ENCODE measurements at regions not wholly inside any gene's neighbourhood (a gene's known extent, or its start where the extent isn't known, plus 50 kb on each side); places are given as distances from the start of the nearest gene placed in this dataset.
"Not testable (repeated sequence)": the region's sequence is repeated elsewhere in the genome, so short reads cannot be mapped to it uniquely, and the experiment has no call there.

DNA sequence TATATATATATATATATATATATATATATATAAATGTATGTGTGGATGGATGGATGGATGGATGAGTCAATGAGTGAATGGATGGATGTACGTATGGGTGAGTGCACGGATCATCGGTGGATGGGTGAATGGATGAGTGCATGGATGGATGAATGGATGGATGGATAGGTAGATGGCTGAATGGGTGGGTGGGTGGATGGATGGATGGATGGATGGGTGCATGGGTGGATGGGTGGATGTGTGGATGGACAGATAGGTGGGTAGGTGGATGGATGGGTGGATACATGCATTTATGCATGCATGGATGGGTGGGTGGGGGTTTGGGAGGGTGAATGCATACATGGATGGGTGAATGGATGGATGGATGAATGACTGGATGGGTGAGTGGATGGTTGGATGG is 138.8 kb upstream of the ZNF469 start:
- not testable (repeated sequence) for H3K27ac Mint-ChIP-seq, DNase-seq, ATAC-seq, H3K4me1 Mint-ChIP-seq, H3K4me3 Mint-ChIP-seq
- Mint-ChIP-seq H3K9me3 (peaks cover 0 to 11% of the 10 kb centered on the region in 2 donors), H3K27me3 (peaks cover 15% of the 10 kb centered on the region)

DNA sequence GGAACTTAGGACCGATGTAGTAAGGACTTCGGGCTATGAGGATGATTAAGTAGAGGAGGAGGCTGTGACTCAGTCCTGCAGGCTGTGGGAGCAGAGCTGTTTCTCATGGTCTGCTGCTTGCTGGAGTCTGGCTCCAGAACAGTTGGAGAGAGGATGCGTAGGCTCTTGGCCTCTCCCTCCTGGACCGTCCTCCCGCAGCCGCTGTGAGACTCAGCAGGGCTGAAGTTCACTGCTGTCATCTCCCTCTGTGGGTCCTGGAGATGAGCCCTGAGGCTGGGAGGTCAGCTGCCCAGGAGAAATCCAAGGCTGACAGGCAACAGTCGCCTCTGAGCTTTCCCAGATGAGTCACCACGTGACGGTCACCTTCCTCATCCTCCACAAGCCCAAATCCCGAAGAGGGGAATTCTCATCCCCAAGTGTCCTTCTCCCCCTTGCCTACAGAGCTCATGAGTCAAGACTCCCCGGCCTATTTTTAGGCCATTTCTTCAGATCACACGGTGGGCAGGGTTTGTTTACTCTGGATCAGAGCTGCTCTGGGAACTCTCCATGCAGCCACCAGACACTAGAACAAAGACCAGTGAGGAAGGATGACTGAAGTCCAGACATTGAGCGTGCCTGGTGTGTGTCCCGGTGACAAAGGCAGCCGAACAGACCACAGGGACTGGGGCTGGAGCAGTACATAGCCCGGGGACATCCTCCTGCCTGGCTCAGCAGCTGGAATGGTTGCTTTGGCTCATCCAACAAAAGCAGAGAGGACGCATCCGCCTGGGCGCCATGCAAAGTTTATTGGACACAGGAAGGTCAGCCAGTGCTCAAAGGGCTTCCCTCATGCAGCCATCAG is 137.3 kb upstream of the ZNF469 start:
- H3K27me3 Mint-ChIP-seq, ATAC-seq, H3K4me1 Mint-ChIP-seq, DNase-seq, H3K4me3 Mint-ChIP-seq, H3K27ac Mint-ChIP-seq: not testable (repeated sequence)
- peaks cover 0 to 11% of the 10 kb centered on the region in 2 donors for H3K9me3 Mint-ChIP-seq

DNA sequence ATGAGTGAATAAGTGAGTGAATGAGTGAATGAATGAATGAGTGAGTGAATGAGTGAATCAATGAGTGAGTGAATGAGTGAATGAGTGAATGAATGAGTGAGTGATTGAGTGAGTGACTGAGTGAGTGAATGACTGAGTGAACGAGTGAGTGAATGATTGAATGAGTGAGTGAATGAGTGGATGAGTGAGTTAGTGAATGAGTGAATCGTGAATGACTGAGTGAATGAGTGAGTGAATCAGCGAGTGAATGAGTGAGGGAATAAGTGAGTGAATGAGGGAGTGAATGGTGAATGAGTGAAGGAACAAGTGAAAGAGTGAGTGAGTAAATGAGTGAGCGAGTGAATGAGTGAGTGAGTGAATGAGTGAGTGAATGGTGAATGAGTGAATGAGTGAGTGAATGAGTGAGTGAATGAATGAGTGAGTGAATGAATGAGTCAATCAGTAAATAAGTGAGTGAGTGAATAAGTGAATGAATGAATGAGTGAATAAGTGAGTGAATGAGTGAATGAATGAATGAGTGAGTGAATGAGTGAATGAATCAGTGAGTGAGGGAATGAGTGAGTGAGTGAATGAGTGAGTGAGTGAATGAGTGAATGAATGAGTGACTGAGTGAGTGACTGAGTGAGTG is 135.7 kb upstream of the ZNF469 start:
- H3K27me3 Mint-ChIP-seq, DNase-seq, H3K4me1 Mint-ChIP-seq, H3K4me3 Mint-ChIP-seq, H3K27ac Mint-ChIP-seq, ATAC-seq: not testable (repeated sequence)
- H3K9me3 Mint-ChIP-seq: peaks cover 0 to 11% of the 10 kb centered on the region in 2 donors

DNA sequence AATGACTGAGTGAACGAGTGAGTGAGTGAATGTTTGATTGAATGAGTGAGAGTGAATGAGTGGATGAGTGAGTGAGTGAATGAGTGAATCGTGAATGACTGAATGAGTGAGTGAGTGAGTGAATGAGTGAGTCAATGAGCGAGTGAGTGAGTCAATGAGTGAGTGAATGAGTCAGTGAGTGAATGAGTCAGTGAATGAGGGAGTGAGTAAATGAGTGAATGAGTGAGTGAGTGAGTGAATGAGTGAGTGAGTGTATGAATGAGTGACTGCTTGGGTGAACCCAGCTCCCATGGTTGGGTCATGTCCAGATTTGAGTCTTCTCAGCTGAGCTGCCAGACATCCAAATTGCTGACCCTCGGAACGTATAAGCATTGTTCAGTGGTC is 135.2 kb upstream of the ZNF469 start:
- not testable (repeated sequence) for H3K4me3 Mint-ChIP-seq, H3K27me3 Mint-ChIP-seq, DNase-seq, H3K27ac Mint-ChIP-seq, H3K4me1 Mint-ChIP-seq
- ATAC-seq: peak; percentile 59
- H3K9me3 Mint-ChIP-seq: peaks cover 0 to 11% of the 10 kb centered on the region in 2 donors

DNA sequence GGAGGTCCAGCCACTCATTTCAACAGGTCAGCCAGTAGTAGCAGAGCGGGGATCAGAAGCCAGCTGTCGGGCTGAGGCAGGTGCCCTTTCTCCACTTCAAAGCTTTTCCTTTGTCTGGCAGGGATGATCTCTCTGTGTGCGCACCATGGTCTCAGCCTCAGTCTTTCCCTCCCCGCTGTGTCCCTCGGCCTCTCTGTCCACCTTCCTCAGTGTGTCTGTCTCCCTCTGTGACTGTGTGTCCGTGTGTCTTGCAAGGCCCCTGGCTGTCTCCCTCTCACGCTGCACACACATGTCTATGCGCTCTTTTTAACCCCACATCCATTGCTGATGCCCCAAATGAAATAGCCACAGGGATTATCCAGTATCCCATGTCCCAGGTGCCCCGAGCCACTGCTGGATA is 134.0 kb upstream of the ZNF469 start:
- not testable (repeated sequence) for H3K4me3 Mint-ChIP-seq, H3K9me3 Mint-ChIP-seq, DNase-seq, H3K27me3 Mint-ChIP-seq, H3K4me1 Mint-ChIP-seq, H3K27ac Mint-ChIP-seq
- peak; percentile 20 for ATAC-seq

DNA sequence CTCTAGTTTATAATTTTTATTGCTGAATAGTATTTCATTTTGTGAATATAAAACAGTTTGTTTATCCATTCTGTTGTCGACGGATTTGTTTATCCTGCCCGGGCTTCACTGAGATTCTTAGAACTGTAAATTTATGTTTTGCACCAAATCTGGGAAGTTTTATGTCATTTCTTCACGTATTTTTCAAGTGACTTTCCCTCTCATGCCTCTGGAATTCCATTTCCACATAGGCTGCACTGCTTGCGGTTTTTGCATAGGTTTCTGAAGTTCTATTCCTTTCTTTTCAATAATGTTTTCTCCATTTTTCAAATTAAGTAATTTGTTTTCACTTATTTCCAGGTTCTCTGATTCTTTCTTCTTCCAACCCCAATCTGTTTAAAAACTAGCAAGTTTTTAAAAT is 132.4 kb upstream of the ZNF469 start:
- not testable (repeated sequence) for ATAC-seq, H3K4me3 Mint-ChIP-seq, H3K9me3 Mint-ChIP-seq, H3K27ac Mint-ChIP-seq, H3K27me3 Mint-ChIP-seq, DNase-seq, H3K4me1 Mint-ChIP-seq

DNA sequence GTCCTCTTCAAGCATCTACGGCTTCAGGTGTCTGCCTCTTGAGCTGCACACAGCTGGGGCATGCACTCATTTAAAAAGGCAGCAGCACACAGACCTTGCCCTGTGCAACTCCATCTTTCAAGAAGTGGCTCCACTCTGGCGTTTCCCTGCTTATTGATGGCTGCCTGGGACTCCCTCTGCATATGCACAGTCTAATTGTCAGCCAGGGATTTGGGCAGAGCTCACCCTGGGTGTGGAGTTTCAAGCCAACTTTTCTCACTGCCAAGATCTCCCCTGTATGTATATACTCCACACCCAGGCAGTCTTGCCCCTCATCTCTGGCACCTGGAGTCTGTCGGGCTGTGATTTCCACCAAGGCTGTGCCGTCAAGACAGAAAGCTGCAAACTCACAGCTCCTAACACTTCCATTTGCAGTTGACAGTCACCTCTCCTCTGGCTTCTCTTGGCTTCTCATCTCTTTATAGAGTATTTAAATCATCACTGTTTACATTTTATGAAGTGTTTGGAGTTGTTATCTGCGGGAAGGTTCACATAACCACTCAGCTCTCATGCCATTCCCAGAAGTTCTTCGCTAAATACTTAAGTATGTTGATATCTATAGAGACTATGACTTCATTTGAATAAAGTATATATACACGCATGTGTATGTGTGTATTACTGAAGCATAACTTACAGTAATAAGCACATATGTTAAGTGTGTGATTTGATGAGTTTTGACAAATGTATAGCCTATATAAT is 130.5 kb upstream of the ZNF469 start:
- DNase-seq, ATAC-seq, H3K9me3 Mint-ChIP-seq, H3K27ac Mint-ChIP-seq, H3K4me3 Mint-ChIP-seq, H3K4me1 Mint-ChIP-seq: not testable (repeated sequence)
- H3K27me3 Mint-ChIP-seq: peaks cover 21% of the 10 kb centered on the region

DNA sequence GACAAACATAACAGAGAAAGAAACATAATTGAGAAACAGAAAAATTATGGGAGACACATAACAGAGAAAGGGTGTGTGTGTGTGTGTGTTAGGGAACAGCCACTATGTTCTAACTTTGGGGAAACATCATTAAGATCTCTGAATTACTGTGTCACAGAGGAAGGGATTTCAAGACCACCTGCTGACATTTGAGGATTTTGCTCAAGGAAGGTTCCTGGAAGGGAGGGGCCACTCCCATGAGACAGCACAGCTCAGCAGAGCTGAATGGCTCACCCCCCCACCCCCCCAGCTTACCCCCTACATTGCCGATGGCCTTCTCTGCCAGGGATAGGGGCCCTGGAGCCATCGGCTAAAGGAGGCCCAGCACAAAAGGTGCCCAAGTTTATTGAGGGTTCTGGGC is 124.6 kb upstream of the ZNF469 start:
- not testable (repeated sequence) for ATAC-seq, DNase-seq, H3K4me3 Mint-ChIP-seq, H3K4me1 Mint-ChIP-seq, H3K27ac Mint-ChIP-seq, H3K9me3 Mint-ChIP-seq
- H3K27me3 Mint-ChIP-seq: peaks cover 78% of the 10 kb centered on the region

DNA sequence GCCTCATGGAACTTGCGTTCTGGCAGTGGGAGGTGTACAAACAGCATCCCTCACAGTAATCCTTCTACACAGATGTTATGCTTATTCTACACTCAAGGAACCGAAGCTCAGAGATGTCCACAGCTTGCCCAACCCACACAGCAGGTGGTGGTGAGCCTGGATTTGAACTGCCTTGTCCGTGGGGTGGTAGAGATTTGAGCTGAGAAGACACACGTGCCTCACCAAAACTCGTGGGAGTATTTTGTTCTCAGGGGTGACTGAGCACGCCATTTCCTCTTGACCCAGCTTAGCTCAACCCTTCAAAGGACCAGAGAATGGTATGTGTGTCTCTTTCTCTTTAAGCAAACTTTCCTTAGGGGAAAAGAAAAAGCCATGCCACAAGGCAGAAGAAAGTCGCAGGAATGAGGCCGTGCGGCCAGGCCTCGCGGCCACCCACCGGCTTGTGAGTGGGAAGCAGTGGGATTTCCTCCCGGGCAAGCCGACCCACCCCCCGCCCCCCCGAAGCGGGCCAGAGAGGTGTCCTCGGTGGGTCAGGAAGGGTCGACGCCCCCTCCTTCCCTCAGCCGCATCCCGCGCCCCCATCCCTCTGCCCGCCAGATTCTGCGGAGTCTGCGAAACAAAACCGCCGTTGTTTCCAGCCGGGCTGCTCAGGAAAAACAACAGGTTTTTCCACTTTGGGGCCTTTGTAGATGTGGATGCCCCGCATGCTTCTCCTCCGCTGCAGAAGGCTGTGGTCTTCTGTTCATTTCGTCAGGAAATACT is 123.8 kb upstream of the ZNF469 start:
- ATAC-seq, H3K4me3 Mint-ChIP-seq, H3K4me1 Mint-ChIP-seq, H3K27ac Mint-ChIP-seq, DNase-seq, H3K9me3 Mint-ChIP-seq: not testable (repeated sequence)
- peaks cover 86% of the 10 kb centered on the region for H3K27me3 Mint-ChIP-seq

DNA sequence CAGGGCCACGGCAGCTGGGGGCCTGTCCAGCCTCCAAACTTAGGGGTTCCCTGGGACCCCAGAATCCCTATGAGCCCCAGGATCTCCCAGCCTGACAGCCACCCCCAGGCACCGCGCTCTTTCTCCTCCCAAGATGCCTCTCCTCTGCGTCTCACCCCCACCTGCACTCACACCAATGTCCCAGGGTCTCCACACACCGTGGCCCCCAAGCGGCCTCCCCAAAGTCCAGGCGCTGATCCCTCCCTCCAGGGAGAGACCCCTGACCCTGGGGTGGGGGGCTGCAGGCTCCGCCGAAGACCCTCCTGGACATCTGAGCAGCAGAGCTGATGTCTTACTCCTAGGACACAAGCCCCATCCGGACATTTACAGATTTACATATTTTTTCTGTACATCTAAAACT is 123.2 kb upstream of the ZNF469 start:
- H3K9me3 Mint-ChIP-seq, ATAC-seq, H3K27ac Mint-ChIP-seq, H3K4me1 Mint-ChIP-seq, DNase-seq, H3K4me3 Mint-ChIP-seq: not testable (repeated sequence)
- H3K27me3 Mint-ChIP-seq: peaks cover 92% of the 10 kb centered on the region

DNA sequence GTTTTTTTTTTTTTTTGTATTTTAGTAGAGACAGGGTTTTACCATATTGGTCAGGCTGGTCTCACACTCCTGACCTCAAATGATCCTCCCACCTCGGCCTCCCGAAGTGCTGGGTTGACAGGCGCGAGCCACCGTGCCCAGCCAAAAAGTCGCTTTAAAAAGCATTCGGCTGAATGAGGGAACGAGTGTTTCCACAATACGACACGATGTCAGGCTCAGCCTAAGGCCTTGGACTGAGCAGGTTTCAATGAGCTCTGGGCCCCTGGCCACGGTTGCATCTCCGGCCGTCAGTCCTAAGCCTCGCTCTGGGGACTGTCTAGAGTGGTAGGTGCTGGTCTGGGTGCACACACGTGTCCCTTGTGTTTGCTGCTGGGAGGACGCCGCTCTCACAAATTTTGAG is 122.6 kb upstream of the ZNF469 start:
- not testable (repeated sequence) for ATAC-seq, H3K9me3 Mint-ChIP-seq, H3K27ac Mint-ChIP-seq, DNase-seq, H3K4me3 Mint-ChIP-seq
- Mint-ChIP-seq H3K4me1 (peaks cover 11% of the 10 kb centered on the region), H3K27me3 (peaks cover 97% of the 10 kb centered on the region)

DNA sequence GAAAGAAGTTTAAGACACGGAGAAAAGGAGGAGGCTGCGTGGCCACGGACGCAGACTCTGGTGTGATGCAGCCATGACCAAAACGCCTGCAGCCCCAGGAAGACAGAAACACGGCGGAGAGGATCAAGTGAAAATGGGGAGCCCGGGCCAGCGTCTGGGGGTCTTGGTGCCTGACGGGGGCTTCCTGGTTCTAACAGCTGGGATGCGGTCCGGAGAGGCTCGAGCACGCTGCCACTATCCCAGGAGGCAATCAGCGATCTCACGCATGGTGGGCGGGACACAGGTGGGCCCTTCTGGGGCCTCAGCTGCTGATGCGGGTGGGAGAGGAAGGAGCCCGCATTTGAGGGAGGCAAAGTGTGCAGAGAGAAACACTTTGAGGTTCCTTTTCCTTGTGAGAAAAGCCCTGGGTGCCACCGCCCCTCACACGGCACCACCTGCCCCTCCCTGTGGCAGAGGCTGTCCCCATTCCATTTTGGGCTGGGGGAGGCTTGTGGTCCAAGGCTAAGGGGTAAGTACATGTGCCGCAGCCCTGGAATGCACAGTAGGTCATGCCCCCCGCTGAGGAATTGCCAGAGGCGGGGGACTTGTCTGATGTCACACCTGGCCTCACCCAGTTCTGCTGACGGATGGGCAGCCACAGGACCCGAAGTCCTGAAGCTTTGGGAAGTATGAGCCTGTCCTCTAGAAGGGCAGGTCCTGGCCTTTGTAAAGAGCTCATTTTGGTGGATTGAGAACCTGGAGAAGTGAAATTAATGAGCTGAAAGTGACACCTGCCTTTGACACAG is 121.7 kb upstream of the ZNF469 start:
- not testable (repeated sequence) for H3K27ac Mint-ChIP-seq, DNase-seq, H3K4me3 Mint-ChIP-seq, ATAC-seq, H3K9me3 Mint-ChIP-seq
- Mint-ChIP-seq H3K4me1 (peaks cover 20% of the 10 kb centered on the region), H3K27me3 (peaks cover 94% of the 10 kb centered on the region)

DNA sequence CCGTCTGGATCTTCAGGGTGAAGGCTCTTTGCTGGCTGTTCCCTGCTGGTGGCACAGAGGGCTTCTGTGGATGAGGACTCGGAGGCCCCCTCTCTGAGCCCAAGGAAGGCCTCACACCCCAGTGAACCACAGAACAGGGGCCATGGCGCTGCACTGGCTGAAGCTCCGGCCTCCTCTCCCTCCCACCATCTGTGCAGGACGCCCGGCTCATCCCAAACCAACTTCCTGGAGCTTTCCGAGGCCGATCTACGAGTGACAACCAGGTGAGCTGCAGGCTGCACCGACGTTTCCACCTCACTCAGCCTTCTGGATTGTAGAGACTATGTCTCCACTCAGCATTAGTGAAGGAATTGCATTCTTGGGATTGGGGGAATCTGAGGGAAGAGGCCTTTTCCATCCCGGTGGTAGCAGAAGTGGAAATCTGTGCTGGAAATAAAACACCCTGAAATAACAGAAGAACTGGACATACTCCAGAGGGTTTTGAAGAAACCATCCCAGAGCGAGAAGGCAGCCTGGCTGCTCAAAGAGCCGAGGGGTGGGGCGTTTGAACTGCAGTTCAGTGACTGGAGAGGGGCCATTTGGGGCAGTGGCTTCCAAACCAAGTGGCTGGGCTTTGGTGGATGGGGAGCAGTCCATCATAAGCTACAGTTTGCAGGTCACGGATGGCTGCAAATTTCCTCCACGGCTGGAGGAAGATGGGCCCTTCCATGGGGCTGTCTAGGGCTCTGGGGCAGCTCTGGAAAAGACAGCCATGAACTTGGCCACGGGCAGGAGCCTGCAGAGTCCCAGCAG is 120.7 kb upstream of the ZNF469 start:
- H3K9me3 Mint-ChIP-seq, H3K4me3 Mint-ChIP-seq, H3K27ac Mint-ChIP-seq, ATAC-seq, DNase-seq: not testable (repeated sequence)
- Mint-ChIP-seq H3K4me1 (peaks cover 20% of the 10 kb centered on the region), H3K27me3 (peaks cover 92% of the 10 kb centered on the region)

Measured in stimulated activated naive CD8-positive, alpha-beta T cell treated with anti-CD3 and anti-CD28 coated beads, Interleukin-15, amount 100 ng/mL, for 72 hours (primary cell).